Activated CD4-positive, alpha-beta T cell treated with anti-CD3 and anti-CD28 coated beads, Interleukin-2, amount 50 U/mL, for 24 hours (primary cell): ENCODE measurements at regions not wholly inside any gene's neighbourhood (a gene's known extent, or its start where the extent isn't known, plus 50 kb on each side); places are given as distances from the start of the nearest gene placed in this dataset.

Source experiments
- DNase-seq, 2 donors: peaks; one replicate each; pipeline ENCODE4 v3.0.0-alpha.2; 2020; ENCODE audit warnings: low read depth in 1 of 2, low spot score in 1 of 2

GRCh38 chr7:155360495-155361345 is 63.0 kb downstream of the INSIG1 start:
- no peak for DNase-seq

DNA sequence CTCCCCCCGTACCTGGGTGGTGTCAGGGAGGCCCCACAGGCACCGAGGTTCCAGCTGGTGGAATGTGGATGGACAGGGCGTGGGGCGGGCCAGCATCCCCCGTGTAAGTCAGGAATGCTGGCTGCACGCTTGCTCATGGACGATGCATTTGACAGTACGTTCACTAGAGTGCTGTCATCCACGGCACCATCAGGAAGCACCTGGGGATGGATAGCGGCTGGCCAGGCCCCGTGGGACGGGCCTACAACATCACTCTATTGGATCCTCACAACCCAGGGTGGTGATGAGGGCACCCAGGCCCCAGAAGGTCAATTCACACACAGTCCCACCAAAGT is 63.6 kb downstream of the INSIG1 start:
- no peak for DNase-seq

DNA sequence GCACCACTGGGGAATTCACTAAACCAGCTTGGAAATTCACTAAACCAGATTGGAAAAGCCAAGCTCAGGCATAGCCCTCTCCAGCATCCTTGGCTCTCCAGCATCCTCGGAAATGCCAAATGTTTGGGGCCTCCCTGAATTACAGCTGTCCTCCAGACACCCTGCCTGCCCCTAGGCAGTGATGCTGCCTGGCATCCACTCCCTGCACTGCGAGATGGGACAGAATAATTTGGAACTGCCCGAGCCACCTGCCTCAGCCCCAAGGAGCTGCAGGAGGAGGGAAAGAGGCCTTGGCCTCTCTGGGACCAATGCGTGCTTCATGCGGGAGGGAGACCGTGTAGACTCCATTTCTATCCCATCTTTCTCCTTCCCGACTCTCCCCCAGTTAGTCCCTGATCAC is 64.3 kb downstream of the INSIG1 start:
- no peak for DNase-seq

- no peak for DNase-seq
These were observed 64.9 kb downstream of the INSIG1 start for GRCh38 chr7:155362380-155363145.

DNA sequence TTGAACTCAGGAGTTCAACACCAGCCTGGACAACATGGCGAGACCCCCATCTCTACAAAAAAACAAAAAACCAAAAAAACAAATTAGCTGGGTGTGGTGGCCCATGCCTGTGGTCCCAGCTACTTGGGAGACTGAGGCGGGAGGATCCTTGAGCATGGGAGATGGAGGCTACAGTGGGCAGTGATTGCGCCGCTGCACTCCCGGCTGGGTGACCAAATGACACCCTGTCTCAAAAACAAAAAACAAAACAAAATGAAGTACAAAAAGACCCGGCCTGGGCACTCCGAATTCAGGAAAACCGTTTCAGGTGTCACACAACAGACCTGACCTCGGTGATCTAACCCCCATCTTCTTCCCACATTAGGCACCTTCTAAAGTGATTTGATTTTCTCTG is 65.5 kb downstream of the INSIG1 start:
- DNase-seq: no peak

DNA sequence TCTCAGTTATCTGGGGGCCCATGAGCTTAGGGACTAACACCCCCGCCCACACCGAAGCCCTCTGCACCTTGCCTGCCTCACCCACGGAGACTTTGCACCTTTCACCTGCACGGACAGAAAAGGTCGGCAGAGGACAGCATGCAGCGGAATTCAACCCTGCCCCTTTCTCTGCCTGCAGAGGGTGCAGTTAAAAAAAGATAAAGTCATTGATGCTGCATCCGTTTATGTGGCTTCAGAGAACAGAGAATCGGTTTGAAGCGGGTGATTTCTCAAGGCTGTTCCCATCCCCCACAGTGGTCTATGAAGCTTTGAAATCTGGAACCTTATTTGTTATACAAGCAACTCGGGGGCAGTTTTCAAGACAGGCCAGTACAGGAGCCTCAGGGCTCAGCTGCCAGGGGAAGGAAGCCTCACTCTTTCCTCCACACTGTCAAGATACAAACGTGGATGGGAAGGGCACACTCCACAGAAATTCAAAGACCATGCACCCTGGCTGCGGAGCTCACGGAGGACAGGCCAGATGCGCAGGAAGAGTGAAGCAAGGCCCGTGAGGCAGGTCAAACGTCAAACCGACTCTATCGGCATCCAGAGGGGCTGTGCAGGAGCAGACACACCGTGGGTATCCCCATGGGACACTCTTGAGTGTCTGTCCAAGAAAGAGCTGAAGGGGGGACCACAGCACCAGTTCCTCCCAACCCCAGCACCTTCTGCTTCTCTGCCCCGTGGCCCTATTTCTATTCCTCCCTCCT is 66.3 kb downstream of the INSIG1 start:
- no peak for DNase-seq

DNA sequence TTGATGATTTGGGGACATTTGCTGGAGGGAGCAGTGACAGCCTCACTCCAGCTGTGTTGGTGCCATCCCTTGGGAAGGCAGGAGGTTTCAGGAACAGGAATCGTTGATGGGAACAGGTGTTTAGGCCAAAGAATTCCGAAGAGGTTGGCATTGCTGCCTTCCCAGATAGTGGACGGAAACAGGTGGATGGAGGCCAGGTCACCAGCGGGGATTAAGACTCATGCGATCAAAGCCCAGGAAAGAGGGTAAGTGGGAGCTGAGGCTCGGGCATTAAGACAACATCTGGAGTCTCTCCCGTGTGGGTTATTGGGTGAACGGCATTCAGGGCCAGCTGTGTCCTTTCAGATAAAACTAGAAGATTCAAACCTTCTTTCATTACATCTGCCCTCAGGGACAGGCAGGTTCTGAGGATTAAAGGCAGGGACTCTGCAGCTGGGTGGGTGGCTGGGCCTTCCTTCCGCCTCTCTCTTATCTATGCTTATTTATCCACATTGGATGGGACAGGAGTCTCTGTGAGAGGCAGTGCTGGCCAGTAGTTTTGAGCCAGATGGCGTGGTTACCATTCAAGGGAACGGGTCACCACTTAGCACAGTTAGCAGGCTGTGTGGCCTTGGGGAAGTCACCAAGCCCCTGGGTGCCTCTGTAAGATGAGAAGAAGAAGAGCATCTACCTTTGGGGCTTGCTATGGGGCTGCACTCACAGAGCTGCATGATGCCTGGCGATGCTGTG is 67.6 kb downstream of the INSIG1 start:
- no peak for DNase-seq

- DNase-seq: no peak
These were observed 71.4 kb downstream of the INSIG1 start for GRCh38 chr7:155368894-155369600.

GRCh38 chr7:155369766-155370165 is 72.1 kb downstream of the INSIG1 start:
- no peak for DNase-seq

- no peak for DNase-seq
These were observed 73.7 kb downstream of the INSIG1 start for GRCh38 chr7:155371331-155371883.

DNA sequence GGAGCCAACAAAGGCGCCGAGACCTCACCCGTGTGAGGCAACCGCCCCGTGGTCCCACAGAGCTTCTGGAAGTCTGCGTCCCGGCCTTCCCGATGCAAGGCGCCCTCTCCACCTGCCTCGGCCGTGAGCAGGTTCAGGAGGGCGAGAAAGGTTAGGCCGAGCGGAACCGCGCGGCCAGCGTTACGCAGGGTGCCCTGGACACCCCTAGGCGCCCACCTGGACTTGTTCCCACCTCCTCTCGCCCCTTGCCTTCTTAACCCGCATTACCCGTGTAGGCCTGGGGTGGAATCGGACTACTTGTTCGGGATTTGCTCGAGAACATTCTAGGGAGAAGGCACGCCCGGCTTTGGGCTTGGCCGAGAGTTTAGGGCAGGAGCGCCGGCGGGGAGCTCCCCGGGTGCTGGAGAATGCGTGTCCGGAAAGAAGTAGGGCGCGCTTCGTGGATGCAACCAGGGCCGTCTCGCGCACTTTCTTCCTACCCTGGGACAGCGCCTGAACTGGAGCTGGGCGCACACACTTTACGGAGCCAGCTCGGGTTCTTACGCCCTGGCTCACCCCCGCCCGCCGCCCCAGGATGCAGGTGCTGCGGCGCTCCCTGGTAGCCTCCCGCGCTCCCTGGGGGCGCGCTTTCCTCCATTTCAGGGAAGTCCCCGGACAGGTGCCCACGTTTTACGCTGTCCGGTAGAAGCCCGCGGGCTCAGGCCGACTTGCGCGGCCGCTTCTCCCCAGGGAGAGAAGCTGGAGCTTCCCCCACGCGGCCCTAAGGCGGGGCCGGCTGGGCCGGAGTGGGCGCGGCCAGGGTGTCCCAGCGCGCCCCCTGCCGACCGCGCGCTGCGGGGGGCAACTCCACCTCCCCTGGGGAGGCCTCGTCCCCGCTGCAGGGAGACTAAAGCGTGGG is 74.5 kb downstream of the INSIG1 start:
- DNase-seq: no peak

- DNase-seq: no peak
These were observed 75.2 kb downstream of the INSIG1 start for GRCh38 chr7:155372782-155373358.

GRCh38 chr7:155373359-155374273 is 75.9 kb downstream of the INSIG1 start:
- DNase-seq: no peak

- DNase-seq: no peak
These were observed 76.9 kb downstream of the INSIG1 start for GRCh38 chr7:155374276-155375252.

DNA sequence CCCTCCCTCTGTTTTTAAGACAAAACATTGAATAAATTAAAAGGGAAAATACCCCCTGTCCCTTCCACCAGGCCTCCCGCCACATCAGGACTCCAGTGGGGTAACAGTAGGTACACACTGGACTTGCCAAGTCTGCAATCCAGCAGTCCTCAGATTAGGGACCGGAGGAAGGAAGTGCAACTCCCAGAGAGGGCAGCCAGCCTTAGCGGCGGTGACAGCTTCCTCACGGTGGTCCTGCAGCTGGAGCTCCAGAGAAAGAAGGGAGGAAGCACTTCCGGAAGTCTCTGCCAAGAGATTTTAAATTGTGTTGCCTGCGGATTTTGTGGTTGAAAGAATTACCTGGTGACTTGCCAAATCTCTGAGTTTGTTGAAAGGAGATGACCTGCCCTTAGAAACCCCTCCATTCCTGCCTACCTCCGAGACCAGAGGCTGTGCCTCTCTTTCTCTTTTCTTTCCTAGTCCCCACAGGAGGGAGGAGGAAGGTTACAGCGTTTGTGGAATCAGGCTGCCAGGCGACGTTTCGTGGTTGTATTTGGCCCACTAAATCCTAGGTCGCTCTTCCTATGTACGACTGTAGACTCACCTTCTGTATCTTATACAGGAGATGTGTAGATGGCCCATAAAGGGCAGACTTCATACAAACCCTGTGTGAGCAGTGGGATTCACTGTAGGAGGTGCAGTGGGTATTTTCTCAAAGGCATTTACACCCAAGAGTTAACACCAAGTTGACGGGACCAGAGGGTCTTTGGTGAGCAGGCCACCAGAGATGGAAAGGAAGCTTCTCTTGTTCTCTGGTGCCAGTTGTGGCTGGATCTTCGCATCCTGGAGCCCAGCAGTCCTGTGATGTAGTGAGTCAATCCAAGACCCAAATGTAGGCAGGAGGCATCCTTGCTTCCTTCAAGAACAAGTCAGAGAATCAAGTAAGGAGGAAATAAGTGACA is 77.9 kb downstream of the INSIG1 start:
- no peak for DNase-seq
